ENCODE measurements at regions not wholly inside any gene's neighbourhood (a gene's known extent, or its start where the extent isn't known, plus 50 kb on each side); places are given as distances from the start of the nearest gene placed in this dataset.

- Histone ChIP-seq H3K9me3 (no peaks in the 10 kb centered on the region), H3K36me3 (ENCODE audit: low read depth, missing control alignments) (no peaks in the 10 kb centered on the region), H3K4me3 (no peak overlapping the region), H3K27me3 (no peaks in the 10 kb centered on the region), H3K4me1 (no peaks in the 10 kb centered on the region), H3K27ac (no peak overlapping the region)
- intact Hi-C loops (cut with DNase I; ENCODE audit: low total_unique reads): no loop called here
- TF ChIP-seq, protein P1, sequence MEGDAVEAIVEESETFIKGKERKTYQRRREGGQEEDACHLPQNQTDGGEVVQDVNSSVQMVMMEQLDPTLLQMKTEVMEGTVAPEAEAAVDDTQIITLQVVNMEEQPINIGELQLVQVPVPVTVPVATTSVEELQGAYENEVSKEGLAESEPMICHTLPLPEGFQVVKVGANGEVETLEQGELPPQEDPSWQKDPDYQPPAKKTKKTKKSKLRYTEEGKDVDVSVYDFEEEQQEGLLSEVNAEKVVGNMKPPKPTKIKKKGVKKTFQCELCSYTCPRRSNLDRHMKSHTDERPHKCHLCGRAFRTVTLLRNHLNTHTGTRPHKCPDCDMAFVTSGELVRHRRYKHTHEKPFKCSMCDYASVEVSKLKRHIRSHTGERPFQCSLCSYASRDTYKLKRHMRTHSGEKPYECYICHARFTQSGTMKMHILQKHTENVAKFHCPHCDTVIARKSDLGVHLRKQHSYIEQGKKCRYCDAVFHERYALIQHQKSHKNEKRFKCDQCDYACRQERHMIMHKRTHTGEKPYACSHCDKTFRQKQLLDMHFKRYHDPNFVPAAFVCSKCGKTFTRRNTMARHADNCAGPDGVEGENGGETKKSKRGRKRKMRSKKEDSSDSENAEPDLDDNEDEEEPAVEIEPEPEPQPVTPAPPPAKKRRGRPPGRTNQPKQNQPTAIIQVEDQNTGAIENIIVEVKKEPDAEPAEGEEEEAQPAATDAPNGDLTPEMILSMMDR (IDR thresholded peaks at IDR 0.05): no peak
- WGBS, 2 donors: 71 to 88% methylated on average over 5 to 6 of the region's 6 CpGs
- DNase-seq: no peak
These were observed 228.2 kb downstream of the HAUS1 start for GRCh38 chr18:46332286-46332801.

DNA sequence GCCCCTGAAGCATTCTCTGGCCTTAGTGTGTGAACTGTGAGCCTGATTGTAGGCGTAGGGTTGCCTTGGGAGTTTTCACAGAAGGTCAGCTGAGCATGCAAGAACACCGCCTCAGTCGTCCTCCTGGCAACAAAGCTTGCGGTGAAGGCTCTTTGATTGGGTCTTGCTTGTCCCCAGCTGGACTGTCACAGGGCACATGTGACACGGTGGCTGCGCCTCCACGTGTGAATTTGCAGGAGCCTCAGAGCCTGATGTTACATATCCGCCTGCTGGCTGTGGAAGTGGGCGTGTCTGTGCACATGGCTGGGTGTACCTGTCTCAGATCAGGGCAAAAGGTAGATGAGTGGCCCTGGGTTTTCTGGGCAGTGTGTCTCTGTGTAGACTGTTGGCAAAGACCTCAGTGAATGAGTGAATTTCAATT, 228.7 kb downstream of the HAUS1 start:
- Histone ChIP-seq H3K27me3 (no peaks in the 10 kb centered on the region), H3K36me3 (ENCODE audit: low read depth, missing control alignments) (no peaks in the 10 kb centered on the region), H3K4me1 (no peaks in the 10 kb centered on the region), H3K9me3 (no peaks in the 10 kb centered on the region), H3K4me3 (peak overlapping the region in 1 of 2 donors; percentile 40), H3K27ac (no peak overlapping the region)
- TF ChIP-seq POLR2A (IDR thresholded peaks at IDR 0.05): no peak
- TF ChIP-seq, protein P1 (IDR thresholded peaks at IDR 0.05): no peak
- WGBS, 2 donors: 26 to 36% methylated on average over 9 of the region's 9 CpGs
- intact Hi-C loops (cut with DNase I; ENCODE audit: low total_unique reads): no loop called here
- DNase-seq: peak; percentile 18

DNA sequence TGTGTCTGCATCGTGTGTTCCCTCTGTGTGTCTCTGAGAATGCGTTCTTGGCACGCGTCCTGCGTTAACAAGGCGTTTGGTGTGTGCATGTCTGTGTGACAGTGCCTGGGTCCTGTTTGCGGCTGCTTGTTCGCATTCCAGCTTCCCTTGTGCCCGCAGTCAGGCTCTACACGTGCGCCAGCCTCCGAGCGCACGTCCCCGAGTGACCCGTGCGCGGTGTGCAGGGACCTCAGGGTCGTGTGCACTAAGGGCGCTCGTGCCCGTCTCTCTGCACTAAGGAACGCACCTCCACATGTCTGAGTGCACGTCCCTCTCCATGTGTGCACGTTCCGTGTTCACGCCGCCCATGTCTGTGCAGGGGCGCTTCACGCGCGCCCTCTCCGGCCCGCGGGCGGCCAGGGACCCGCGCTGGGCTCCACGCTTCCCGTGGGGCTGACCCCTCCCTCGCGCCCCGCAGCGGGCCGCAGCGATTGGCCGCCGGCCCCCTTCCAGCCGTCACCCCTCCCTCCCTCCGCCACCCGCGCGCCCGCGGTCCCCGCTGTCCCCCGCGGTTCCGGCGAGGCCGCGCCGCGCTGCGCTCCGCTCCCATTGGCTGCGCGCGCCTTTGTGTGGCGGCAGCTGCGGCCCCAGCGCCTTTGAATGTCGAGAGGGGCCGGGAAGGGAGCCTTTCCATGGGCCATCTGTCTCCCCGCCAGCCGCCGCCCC, 229.4 kb downstream of the HAUS1 start:
- Histone ChIP-seq H3K9me3 (no peaks in the 10 kb centered on the region), H3K36me3 (ENCODE audit: low read depth, missing control alignments) (no peaks in the 10 kb centered on the region), H3K27me3 (no peaks in the 10 kb centered on the region), H3K4me3 (peak overlapping the region; percentile 40 to 45), H3K27ac (no peak overlapping the region), H3K4me1 (no peaks in the 10 kb centered on the region)
- WGBS, 2 donors: 0 to 2% methylated on average over 9 to 69 of the region's 77 CpGs
- TF ChIP-seq, protein P1 (IDR thresholded peaks at IDR 0.05): no peak
- no peak for TF ChIP-seq POLR2A (IDR thresholded peaks at IDR 0.05)
- DNase-seq: peak; percentile 30
- intact Hi-C loops (cut with DNase I; ENCODE audit: low total_unique reads): no loop called here

DNA sequence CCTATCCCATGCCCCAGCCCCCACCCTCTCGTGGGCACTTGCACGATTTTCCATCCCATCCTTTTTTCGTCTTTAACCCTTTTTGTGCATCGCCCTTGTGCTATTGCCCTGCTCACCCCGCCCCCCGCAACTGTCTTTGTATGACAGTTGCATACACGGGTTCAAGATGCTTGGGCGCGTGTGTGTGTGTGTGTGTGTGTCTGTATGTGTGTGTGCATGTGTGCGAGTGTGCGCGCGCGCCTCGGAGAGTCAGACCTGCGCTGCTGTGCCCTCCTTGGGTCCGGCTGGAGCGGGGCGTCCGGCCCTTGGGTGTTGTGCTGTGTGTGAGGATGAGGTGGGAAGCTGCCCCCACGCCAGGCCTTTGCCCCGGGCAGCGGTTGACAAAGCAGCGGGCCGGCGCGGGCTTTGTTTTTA, 230.7 kb downstream of the HAUS1 start:
- H3K9me3 ChIP-seq: no peaks in the 10 kb centered on the region
- H3K27ac ChIP-seq: no peak overlapping the region
- no peak for TF ChIP-seq POLR2A (IDR thresholded peaks at IDR 0.05)
- TF ChIP-seq, protein P1 (IDR thresholded peaks at IDR 0.05): no peak
- WGBS, 2 donors: 2 to 3% methylated on average over 26 to 27 of the region's 27 CpGs
- peak overlapping the region; percentile 4 to 40 for H3K4me3 ChIP-seq
- H3K27me3 ChIP-seq: no peaks in the 10 kb centered on the region
- intact Hi-C loops (cut with DNase I; ENCODE audit: low total_unique reads): no loop called here
- H3K36me3 ChIP-seq (ENCODE audit: low read depth, missing control alignments): no peaks in the 10 kb centered on the region
- DNase-seq: peak; percentile 24
- no peaks in the 10 kb centered on the region for H3K4me1 ChIP-seq
